ENCODE measurements at regions not wholly inside any gene's neighbourhood (a gene's known extent, or its start where the extent isn't known, plus 50 kb on each side); places are given as distances from the start of the nearest gene placed in this dataset.
A peak's percentile ranks its signal among the peaks of the same experiment; 100 is the strongest.
"Not testable (repeated sequence)": the region's sequence is repeated elsewhere in the genome, so short reads cannot be mapped to it uniquely, and the experiment has no call there.

- no peak for TF ChIP-seq JUND (IDR thresholded peaks at IDR 0.05; ENCODE audit: low read depth)
- in situ Hi-C loops (cut with HindIII; ENCODE audit: low pct_unique_long_range_greater_than_20kb, low sequenced_read_pairs), result no loop called here
- no peak for DNase-seq (ENCODE audit: low read depth in 1 of 2, low spot score in 1 of 2)
Observed at GRCh38 chr3:75232216-75232615, 431.9 kb upstream of the FRG2C start.

GRCh38 chr3:75235631-75236030, 428.5 kb upstream of the FRG2C start:
- no peak for DNase-seq (ENCODE audit: low read depth in 1 of 2, low spot score in 1 of 2)
- in situ Hi-C loops (cut with HindIII; ENCODE audit: low pct_unique_long_range_greater_than_20kb, low sequenced_read_pairs), result no loop called here
- TF ChIP-seq JUND (IDR thresholded peaks at IDR 0.05; ENCODE audit: low read depth), result no peak

- no peak for DNase-seq (ENCODE audit: low read depth in 1 of 2, low spot score in 1 of 2)
- no peak for TF ChIP-seq JUND (IDR thresholded peaks at IDR 0.05; ENCODE audit: low read depth)
- in situ Hi-C loops (cut with HindIII; ENCODE audit: low pct_unique_long_range_greater_than_20kb, low sequenced_read_pairs), result no loop called here
Observed at GRCh38 chr3:75237053-75237452, 427.1 kb upstream of the FRG2C start.

GRCh38 chr3:75237477-75237876, 426.7 kb upstream of the FRG2C start:
- no peak for DNase-seq (ENCODE audit: low read depth in 1 of 2, low spot score in 1 of 2)
- TF ChIP-seq JUND (IDR thresholded peaks at IDR 0.05; ENCODE audit: low read depth), result no peak
- in situ Hi-C loops (cut with HindIII; ENCODE audit: low pct_unique_long_range_greater_than_20kb, low sequenced_read_pairs), result no loop called here

- in situ Hi-C loops (cut with HindIII; ENCODE audit: low pct_unique_long_range_greater_than_20kb, low sequenced_read_pairs), result not testable (repeated sequence)
- peak in 1 of 2 experiments; percentile 3 for DNase-seq (ENCODE audit: low read depth in 1 of 2, low spot score in 1 of 2)
Observed at GRCh38 chr3:75241226-75241962, 422.7 kb upstream of the FRG2C start.

DNA sequence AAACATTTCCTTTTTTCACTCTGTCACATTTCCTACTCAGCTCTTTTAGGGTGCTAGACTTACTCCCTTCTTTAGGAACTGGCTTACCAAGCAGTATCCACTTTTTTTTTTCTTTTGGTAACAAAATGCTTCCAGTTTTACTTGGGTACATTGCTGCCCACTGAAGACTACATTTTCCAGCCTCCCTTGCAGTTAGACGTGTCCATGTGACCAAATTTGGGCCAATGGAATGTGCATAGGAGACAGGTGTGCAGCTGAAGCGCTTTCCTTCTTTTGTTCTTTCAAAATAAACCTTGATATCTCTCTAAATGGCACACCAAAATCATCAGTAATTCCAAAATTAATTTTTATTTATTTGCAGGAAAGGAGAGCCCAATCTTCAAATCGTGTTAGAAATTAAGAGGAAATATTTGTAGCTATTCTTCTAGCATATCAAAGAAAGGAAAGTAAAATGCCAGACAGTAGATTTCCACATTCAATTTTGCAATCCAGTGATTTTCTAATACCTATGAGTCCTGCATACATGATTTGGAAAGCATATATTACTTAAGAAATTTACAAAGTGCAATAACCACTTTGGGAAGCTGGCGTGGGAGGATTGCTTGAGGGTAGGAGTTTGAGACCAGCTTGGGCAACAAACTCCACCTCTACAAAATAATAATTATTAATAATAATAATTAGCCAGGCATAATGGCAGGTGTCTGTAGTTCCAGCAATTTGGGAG, 422.0 kb upstream of the FRG2C start:
- in situ Hi-C loops (cut with HindIII; ENCODE audit: low pct_unique_long_range_greater_than_20kb, low sequenced_read_pairs), result no loop called here
- DNase-seq (ENCODE audit: low read depth in 1 of 2, low spot score in 1 of 2), result peak in 1 of 2 experiments; percentile 20
- no peak for TF ChIP-seq JUND (IDR thresholded peaks at IDR 0.05; ENCODE audit: low read depth)

GRCh38 chr3:75248974-75249373, 415.2 kb upstream of the FRG2C start:
- TF ChIP-seq JUND (IDR thresholded peaks at IDR 0.05; ENCODE audit: low read depth), result no peak
- in situ Hi-C loops (cut with HindIII; ENCODE audit: low pct_unique_long_range_greater_than_20kb, low sequenced_read_pairs), result no loop called here
- no peak for DNase-seq (ENCODE audit: low read depth in 1 of 2, low spot score in 1 of 2)

DNA sequence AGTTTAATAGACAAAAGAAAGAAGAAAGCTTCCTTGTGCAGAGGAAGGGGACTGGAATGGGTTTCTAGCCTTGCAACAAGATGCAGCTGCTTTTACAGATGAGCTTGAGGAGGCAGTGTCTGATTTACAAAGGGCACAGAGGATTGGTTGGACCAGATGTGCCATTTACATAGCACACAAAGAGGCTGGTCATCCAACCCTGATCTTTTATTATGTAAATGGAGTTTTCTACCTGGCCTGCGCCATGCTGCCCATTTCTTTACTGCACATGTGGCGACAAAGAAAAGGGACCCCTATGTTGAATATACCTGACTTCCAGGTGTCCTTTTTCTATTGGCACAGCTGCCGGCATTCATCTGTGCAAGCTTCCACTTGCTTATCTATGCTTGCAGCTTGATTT, 409.4 kb upstream of the FRG2C start:
- DNase-seq (ENCODE audit: low read depth in 1 of 2, low spot score in 1 of 2), result peak in 1 of 2 experiments; percentile 8
- in situ Hi-C loops (cut with HindIII; ENCODE audit: low pct_unique_long_range_greater_than_20kb, low sequenced_read_pairs), result no loop called here
- TF ChIP-seq JUND (IDR thresholded peaks at IDR 0.05; ENCODE audit: low read depth), result no peak

DNA sequence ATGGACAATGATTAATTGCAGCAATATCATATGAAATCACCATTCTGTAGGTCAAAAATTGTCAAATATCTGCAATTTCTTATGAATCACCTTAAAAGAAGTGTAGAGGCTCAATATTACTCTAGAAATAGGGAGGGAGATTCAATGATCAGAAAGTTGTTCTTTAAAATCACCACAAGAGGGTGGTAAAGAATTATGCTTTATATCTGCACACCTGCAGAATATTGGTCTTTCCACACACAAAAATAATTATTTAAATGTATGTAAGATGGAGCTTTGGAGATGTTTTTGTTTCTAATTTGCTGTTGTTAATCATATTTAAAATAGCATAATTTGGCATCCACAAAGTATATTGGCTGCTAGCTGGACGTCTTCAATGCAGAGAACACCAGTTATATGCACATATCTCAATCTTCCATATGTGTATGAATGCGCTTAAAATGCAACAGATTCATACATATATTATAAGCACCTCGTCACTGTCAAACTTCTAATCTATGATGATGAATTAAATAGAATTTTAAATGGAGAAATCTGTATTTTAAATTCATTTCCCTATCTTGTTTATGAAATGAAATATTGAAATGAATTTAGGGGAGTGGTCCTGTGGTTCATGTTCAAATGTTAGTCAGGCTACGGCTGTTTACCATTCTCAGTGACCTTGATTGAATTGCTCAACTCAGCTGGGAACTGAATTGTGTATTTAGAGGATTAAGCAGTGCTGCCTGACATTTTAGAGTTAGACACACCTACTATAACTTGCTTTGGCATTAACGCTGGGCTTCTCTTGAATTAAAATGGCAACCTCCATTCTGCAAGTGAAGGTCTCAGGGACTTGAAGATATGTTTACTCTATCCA, 405.1 kb upstream of the FRG2C start:
- peak in 1 of 2 experiments; percentile 13 for DNase-seq (ENCODE audit: low read depth in 1 of 2, low spot score in 1 of 2)
- in situ Hi-C loops (cut with HindIII; ENCODE audit: low pct_unique_long_range_greater_than_20kb, low sequenced_read_pairs), result not testable (repeated sequence)

- in situ Hi-C loops (cut with HindIII; ENCODE audit: low pct_unique_long_range_greater_than_20kb, low sequenced_read_pairs); DNase-seq (ENCODE audit: low read depth in 1 of 2, low spot score in 1 of 2): not testable (repeated sequence)
Observed at GRCh38 chr3:75260975-75261374, 403.2 kb upstream of the FRG2C start.

GRCh38 chr3:75262661-75263060, 401.5 kb upstream of the FRG2C start:
- DNase-seq (ENCODE audit: low read depth in 1 of 2, low spot score in 1 of 2), result no peak
- in situ Hi-C loops (cut with HindIII; ENCODE audit: low pct_unique_long_range_greater_than_20kb, low sequenced_read_pairs), result no loop called here
- TF ChIP-seq JUND (IDR thresholded peaks at IDR 0.05; ENCODE audit: low read depth), result no peak

DNA sequence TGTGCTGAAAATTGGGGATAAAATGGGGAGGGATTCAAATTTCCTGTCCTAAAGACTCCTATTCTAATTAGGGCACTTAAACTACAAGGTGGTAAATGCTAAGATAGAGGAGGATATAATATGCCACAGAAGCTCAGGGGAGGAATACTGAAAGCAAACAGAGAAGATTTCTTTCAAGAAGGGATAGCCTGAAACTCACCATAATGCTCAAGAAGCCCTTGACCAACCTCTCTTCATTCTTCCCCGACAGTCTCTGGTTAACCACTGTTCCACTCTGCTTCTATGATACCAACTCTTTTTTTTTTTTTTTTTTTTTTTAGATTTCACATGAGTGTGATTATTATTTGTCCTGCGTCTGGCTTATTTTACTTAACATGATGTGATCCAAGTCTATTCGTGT, 398.2 kb upstream of the FRG2C start:
- in situ Hi-C loops (cut with HindIII; ENCODE audit: low pct_unique_long_range_greater_than_20kb, low sequenced_read_pairs), result no loop called here
- DNase-seq (ENCODE audit: low read depth in 1 of 2, low spot score in 1 of 2), result no peak
- no peak for TF ChIP-seq JUND (IDR thresholded peaks at IDR 0.05; ENCODE audit: low read depth)

DNA sequence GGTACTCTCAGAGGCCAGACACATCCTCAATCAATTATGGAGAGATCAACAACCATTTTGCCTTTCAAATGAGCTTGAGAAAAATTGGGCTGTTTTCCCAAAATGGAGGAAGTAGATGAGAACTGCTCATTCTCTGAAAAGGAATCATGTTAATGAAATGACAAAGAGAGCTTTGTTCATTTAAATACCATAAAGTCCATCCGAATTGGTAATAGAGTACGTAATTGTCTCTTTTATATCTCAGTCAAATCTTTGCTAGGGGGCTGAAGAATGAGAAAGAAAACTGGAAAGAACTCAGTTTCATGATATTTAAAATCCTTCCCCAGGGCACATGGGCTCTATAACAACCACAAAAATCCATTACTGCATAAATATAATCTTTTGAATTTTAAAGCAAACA, 395.6 kb upstream of the FRG2C start:
- DNase-seq (ENCODE audit: low read depth in 1 of 2, low spot score in 1 of 2); in situ Hi-C loops (cut with HindIII; ENCODE audit: low pct_unique_long_range_greater_than_20kb, low sequenced_read_pairs): not testable (repeated sequence)

- DNase-seq (ENCODE audit: low read depth in 1 of 2, low spot score in 1 of 2); in situ Hi-C loops (cut with HindIII; ENCODE audit: low pct_unique_long_range_greater_than_20kb, low sequenced_read_pairs): not testable (repeated sequence)
Observed at GRCh38 chr3:75272237-75272636, 391.9 kb upstream of the FRG2C start.
